Kidney (tissue), 13 donors: ENCODE measurements at regions not wholly inside any gene's neighbourhood (a gene's known extent, or its start where the extent isn't known, plus 50 kb on each side); places are given as distances from the start of the nearest gene placed in this dataset.
A peak's percentile ranks its signal among the peaks of the same experiment; 100 is the strongest.

Experiments used
- DNase-seq, 5 donors: peaks; one replicate each; pipeline ENCODE4 v3.0.0-alpha.2; 2013 to 2020
- FAIRE-seq: peaks from 2 replicates; lab custom pipeline; 2012; peaks lifted over from hg19 to GRCh38; lab: Jason Lieb, UNC
- H3K27ac ChIP-seq, 2 donors: one replicate each; pipeline ENCODE4 v1.7.0; 2013; ENCODE audit warnings: low read depth in 2 of 2, low read length in 2 of 2, inconsistent platforms in 1 of 2
- H3K27me3 ChIP-seq: one replicate; pipeline ENCODE4 v1.7.1; 2013; ENCODE audit warnings: low read length, inconsistent platforms; ENCODE audit not compliant: control insufficient read depth, insufficient read depth
- H3K36me3 ChIP-seq, 3 donors: one replicate each; pipeline versions ENCODE4 v1.7.0 to v1.7.1; 2013; ENCODE audit warnings: low read length in 3 of 3, control low read depth in 1 of 3, inconsistent platforms in 1 of 3; ENCODE audit not compliant: insufficient read depth in 3 of 3, control insufficient read depth in 2 of 3
- H3K4me1 ChIP-seq, 3 donors: one replicate each; pipeline versions ENCODE4 v1.7.0 to v1.7.1; 2013; ENCODE audit warnings: low read length in 3 of 3, inconsistent platforms in 1 of 3, low read depth in 1 of 3; ENCODE audit not compliant: control insufficient read depth in 2 of 3, insufficient read depth in 2 of 3
- H3K4me3 ChIP-seq, 3 donors: one replicate each; pipeline versions ENCODE4 v1.7.0 to v1.8.1; 2013; ENCODE audit warnings: low read length in 3 of 3, control low read depth in 1 of 3, inconsistent platforms in 1 of 3
- H3K9ac ChIP-seq, 3 donors: one replicate each; pipeline versions ENCODE4 v1.7.0 to v1.7.1; 2013; ENCODE audit warnings: low read length in 3 of 3, control low read depth in 1 of 3, inconsistent platforms in 1 of 3
- H3K9me3 ChIP-seq, 3 donors: one replicate each; pipeline versions ENCODE4 v1.7.0 to v1.7.1; 2013; ENCODE audit warnings: low read length in 3 of 3, control low read depth in 1 of 3, inconsistent platforms in 1 of 3; ENCODE audit not compliant: control insufficient read depth in 2 of 3, insufficient read depth in 1 of 3
- CTCF ChIP-seq: IDR thresholded peaks from 3 replicates; pipeline ENCODE4 v1.5.1; 2012; ENCODE audit warnings: mild to moderate bottlenecking, moderate library complexity, borderline replicate concordance; ENCODE audit not compliant: insufficient read depth; ENCODE audit errors: extremely low read depth
- intact Hi-C: fragments of 100-400 bp; cut with DNase I; formaldehyde crosslinking; loops from one replicate; pipeline ENCODE4 v1.11.1; 2022
- donor health status: control.
- donor health status: control.
- donor health status: control.
- donor health status: control.
- donor health status: control.
- donor health status: DM: yes; HTN: yes; CAD: no.
- donor health status: Normal renal cell carcinoma (clear cell type).

- no peak for FAIRE-seq
- Histone ChIP-seq H3K36me3 (no peaks in the 10 kb centered on the region), H3K4me3 (no peak overlapping the region), H3K27ac (no peak overlapping the region), H3K9ac (no peak overlapping the region), H3K27me3 (no peaks in the 10 kb centered on the region), H3K4me1 (no peaks in the 10 kb centered on the region), H3K9me3 (no peaks in the 10 kb centered on the region)
- intact Hi-C loops, result no loop called here
- DNase-seq, result no peak
- TF ChIP-seq CTCF, result no peak
These were observed 372.8 kb upstream of the KLF4 start for GRCh38 chr9:107862323-107862722.

GRCh38 chr9:107861075-107861474, 371.5 kb upstream of the KLF4 start:
- H3K9ac ChIP-seq, result no peak overlapping the region
- intact Hi-C loops, result no loop called here
- TF ChIP-seq CTCF, result no peak

GRCh38 chr9:107858260-107858659, 368.7 kb upstream of the KLF4 start:
- no peak overlapping the region for H3K27ac ChIP-seq
- peaks cover 0 to 9% (median 8%) of the 10 kb centered on the region in 3 donors for H3K9me3 ChIP-seq
- no peaks in the 10 kb centered on the region for H3K36me3 ChIP-seq
- no peaks in the 10 kb centered on the region for H3K4me1 ChIP-seq
- FAIRE-seq (no peak), DNase-seq (no peak)
- no peaks in the 10 kb centered on the region for H3K27me3 ChIP-seq
- no peak overlapping the region for H3K4me3 ChIP-seq
- H3K9ac ChIP-seq, result no peak overlapping the region
- TF ChIP-seq CTCF, result no peak
- intact Hi-C loops, result no loop called here

More at GRCh38 chr9:107861075-107861474, 371.5 kb upstream of the KLF4 start:
- Histone ChIP-seq H3K4me3 (no peak overlapping the region), H3K36me3 (no peaks in the 10 kb centered on the region), H3K27me3 (no peaks in the 10 kb centered on the region), H3K4me1 (no peaks in the 10 kb centered on the region), H3K27ac (no peak overlapping the region), H3K9me3 (peaks cover 0 to 2% (median 0%) of the 10 kb centered on the region in 3 donors)
- no peak for DNase-seq
- no peak for FAIRE-seq

- intact Hi-C loops, result no loop called here
- DNase-seq, result peak in 1 of 5 donors; percentile 20
- Histone ChIP-seq H3K9ac (no peak overlapping the region), H3K27ac (no peak overlapping the region), H3K9me3 (peaks cover 0 to 9% (median 8%) of the 10 kb centered on the region in 3 donors), H3K4me3 (no peak overlapping the region), H3K36me3 (no peaks in the 10 kb centered on the region), H3K27me3 (no peaks in the 10 kb centered on the region), H3K4me1 (no peaks in the 10 kb centered on the region)
- no peak for FAIRE-seq
- no peak for TF ChIP-seq CTCF
These were observed 367.1 kb upstream of the KLF4 start for GRCh38 chr9:107856633-107857032.
